Transverse colon (tissue), 4 donors: ENCODE measurements at regions not wholly inside any gene's neighbourhood (a gene's known extent, or its start where the extent isn't known, plus 50 kb on each side); places are given as distances from the start of the nearest gene placed in this dataset.

ENCODE experiments used
- CTCF ChIP-seq, 5 experiments: fragments of 200-600 bp in 3 of 5; fragments of 450-650 bp in 2 of 5; sonication (generic) in 3 of 5; IDR thresholded peaks; 1 replicate in 2 of 5; 2 replicates in 3 of 5; pipeline ENCODE4 v1.5.1; 2016 to 2017; ENCODE audit warnings: antibody characterized with exemption in 5 of 5, inconsistent platforms in 3 of 5, mild to moderate bottlenecking in 2 of 5, moderate library complexity in 1 of 5
- EP300 ChIP-seq: sonication (generic); formaldehyde crosslinking; IDR thresholded peaks from one replicate; pipeline ENCODE4 v1.6.1; 2017; ENCODE audit warnings: antibody characterized with exemption, low read depth
- POLR2A ChIP-seq: fragments of 450-650 bp; IDR thresholded peaks from one replicate; pipeline ENCODE4 v1.6.1; 2016; ENCODE audit warnings: antibody characterized with exemption, mild to moderate bottlenecking, moderate library complexity
- POLR2AphosphoS5 ChIP-seq, 3 donors: sonication (generic); formaldehyde crosslinking; IDR thresholded peaks; one replicate each; pipeline ENCODE4 v1.6.1; 2016; ENCODE audit warnings: antibody characterized with exemption in 3 of 3

- TF ChIP-seq CTCF (IDR thresholded peaks at IDR 0.05) (no peak), POLR2AphosphoS5 (IDR thresholded peaks at IDR 0.05) (no peak), POLR2A (no peak), EP300 (no peak)
Measured at GRCh38 chr4:56102601-56103000, 153.9 kb downstream of the CEP135 start.
